ENCODE measurements at regions not wholly inside any gene's neighbourhood (a gene's known extent, or its start where the extent isn't known, plus 50 kb on each side); places are given as distances from the start of the nearest gene placed in this dataset.

GRCh38 chr4:165725352-165725751, 147.7 kb upstream of the TLL1 start:
- Histone ChIP-seq H4K20me1 (ENCODE audit: control insufficient read depth, insufficient read depth, insufficient read length) (no peaks in the 10 kb centered on the region), H2BK15ac (ENCODE audit: low read depth, low read length) (no peak overlapping the region), H4K91ac (ENCODE audit: insufficient read length, low read depth, low read length) (no peak overlapping the region), H2BK20ac (ENCODE audit: low read depth, low read length, poor library complexity, severe bottlenecking) (no peak overlapping the region), H3K23ac (ENCODE audit: insufficient read length, low read depth, low read length) (no peak overlapping the region), H3K18ac (ENCODE audit: insufficient read length, low read depth, low read length) (no peak overlapping the region), H2AK5ac (ENCODE audit: insufficient read length, low read length) (no peak overlapping the region), H3K79me1 (ENCODE audit: insufficient read depth, low read depth, low read length, poor library complexity, severe bottlenecking) (no peaks in the 10 kb centered on the region), H3K14ac (ENCODE audit: insufficient read depth, low read length) (no peak overlapping the region), H3K27ac (ENCODE audit: insufficient read length, low read depth, low read length) (no peak overlapping the region), H2BK5ac (ENCODE audit: insufficient read length, low read length) (no peak overlapping the region), H3K23me2 (ENCODE audit: insufficient read length, low read depth, low read length, poor library complexity, severe bottlenecking) (no peaks in the 10 kb centered on the region), H3K56ac (ENCODE audit: insufficient read length, low read depth, low read length) (no peak overlapping the region), H2BK120ac (ENCODE audit: low read depth, low read length, poor library complexity, severe bottlenecking) (no peak overlapping the region), H3K9ac (ENCODE audit: extremely low read depth, insufficient read length, low read length) (no peak overlapping the region), H3K79me2 (ENCODE audit: insufficient read depth, low read length) (no peaks in the 10 kb centered on the region), H3T11ph (ENCODE audit: low read length) (no peak overlapping the region), H3K4me2 (ENCODE audit: insufficient read depth, insufficient read length, low read length) (no peak overlapping the region), H4K5ac (ENCODE audit: insufficient read length, low read depth, low read length) (no peak overlapping the region), H3K4me1 (ENCODE audit: insufficient read depth, low read length) (peaks cover 3% of the 10 kb centered on the region; the same call in 1 of the 2 replicates), H2BK12ac (ENCODE audit: insufficient read length, low read depth, low read length) (no peak overlapping the region), H3K9me3 (ENCODE audit: control insufficient read depth, low read depth, low read length) (no peaks in the 10 kb centered on the region), H2AFZ (ENCODE audit: low read length) (no peak overlapping the region), H4K8ac (replicated peaks; ENCODE audit: insufficient read length, low read depth, low read length) (no peak overlapping the region), H3K27me3 (ENCODE audit: insufficient read depth, low read length) (no peaks in the 10 kb centered on the region), H3K4ac (ENCODE audit: low read depth, low read length) (no peak overlapping the region)
- no peaks in the 10 kb centered on the region for H3K27me3 Mint-ChIP-seq (ENCODE audit: low read depth)
- peak overlapping the region in 1 of 2 experiments; percentile 12; a peak in 1 of 5 replicates for H3K4me3 Mint-ChIP-seq
- no CpG with 5 or more reads among the region's 1 CpG for WGBS (ENCODE audit: extremely low coverage, insufficient read length, low lambda C conversion rate)
- DNase-seq, result no peak
- peaks cover 0 to 5% (median 0%) of the 10 kb centered on the region in 3 experiments; a peak in 2 of 7 replicates for H3K36me3 Mint-ChIP-seq (ENCODE audit: insufficient read depth in 1 of 3, low read depth in 3 of 3)
- H3K9me3 Mint-ChIP-seq, result no peaks in the 10 kb centered on the region; a peak in 2 of 5 replicates
- TF ChIP-seq CTCF (conservative IDR thresholded peaks at IDR 0.05), result no peak
- H3K4me1 Mint-ChIP-seq, result peaks cover 33 to 34% of the 10 kb centered on the region in 2 experiments
- H3K27ac Mint-ChIP-seq, result no peak overlapping the region

Measured in H9 (cell line).